ENCODE measurements at regions not wholly inside any gene's neighbourhood (a gene's known extent, or its start where the extent isn't known, plus 50 kb on each side); places are given as distances from the start of the nearest gene placed in this dataset.

DNA sequence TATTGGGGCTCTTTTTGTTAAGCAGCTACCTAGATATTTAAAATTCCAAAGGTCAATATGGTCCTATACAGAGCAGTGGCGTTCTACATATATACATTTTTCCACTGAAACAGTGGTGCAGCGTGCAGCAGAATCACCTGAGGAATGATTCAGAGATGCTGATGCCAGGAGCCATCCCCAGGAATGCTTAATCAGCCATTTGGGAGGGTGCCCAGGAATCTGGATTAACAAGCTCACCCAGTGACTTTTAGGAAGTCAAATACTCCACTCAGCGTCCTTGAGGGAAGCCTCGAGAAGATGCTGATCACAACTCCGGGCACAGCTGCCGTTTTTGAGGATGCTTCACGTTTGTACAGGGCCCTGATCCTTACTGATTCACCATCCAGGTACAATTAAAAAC, 82.6 kb upstream of the ARHGEF3 start:
- no peaks in the 10 kb centered on the region for H3K4me1 Mint-ChIP-seq (ENCODE audit: low read depth, unreplicated experiment)
- H3K9me3 Mint-ChIP-seq (ENCODE audit: unreplicated experiment), result no peaks in the 10 kb centered on the region
- H3K27me3 Mint-ChIP-seq (ENCODE audit: unreplicated experiment), result peaks cover 2% of the 10 kb centered on the region
- no peak overlapping the region for H3K4me3 Mint-ChIP-seq (ENCODE audit: unreplicated experiment)
- TF ChIP-seq, protein P1, sequence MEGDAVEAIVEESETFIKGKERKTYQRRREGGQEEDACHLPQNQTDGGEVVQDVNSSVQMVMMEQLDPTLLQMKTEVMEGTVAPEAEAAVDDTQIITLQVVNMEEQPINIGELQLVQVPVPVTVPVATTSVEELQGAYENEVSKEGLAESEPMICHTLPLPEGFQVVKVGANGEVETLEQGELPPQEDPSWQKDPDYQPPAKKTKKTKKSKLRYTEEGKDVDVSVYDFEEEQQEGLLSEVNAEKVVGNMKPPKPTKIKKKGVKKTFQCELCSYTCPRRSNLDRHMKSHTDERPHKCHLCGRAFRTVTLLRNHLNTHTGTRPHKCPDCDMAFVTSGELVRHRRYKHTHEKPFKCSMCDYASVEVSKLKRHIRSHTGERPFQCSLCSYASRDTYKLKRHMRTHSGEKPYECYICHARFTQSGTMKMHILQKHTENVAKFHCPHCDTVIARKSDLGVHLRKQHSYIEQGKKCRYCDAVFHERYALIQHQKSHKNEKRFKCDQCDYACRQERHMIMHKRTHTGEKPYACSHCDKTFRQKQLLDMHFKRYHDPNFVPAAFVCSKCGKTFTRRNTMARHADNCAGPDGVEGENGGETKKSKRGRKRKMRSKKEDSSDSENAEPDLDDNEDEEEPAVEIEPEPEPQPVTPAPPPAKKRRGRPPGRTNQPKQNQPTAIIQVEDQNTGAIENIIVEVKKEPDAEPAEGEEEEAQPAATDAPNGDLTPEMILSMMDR (IDR thresholded peaks at IDR 0.05; ENCODE audit: partially characterized antibody, unreplicated experiment), result no peak
- H3K36me3 Mint-ChIP-seq (ENCODE audit: unreplicated experiment), result no peaks in the 10 kb centered on the region
- DNase-seq, result no peak
- no peak overlapping the region for H3K27ac Mint-ChIP-seq (ENCODE audit: unreplicated experiment)

DNA sequence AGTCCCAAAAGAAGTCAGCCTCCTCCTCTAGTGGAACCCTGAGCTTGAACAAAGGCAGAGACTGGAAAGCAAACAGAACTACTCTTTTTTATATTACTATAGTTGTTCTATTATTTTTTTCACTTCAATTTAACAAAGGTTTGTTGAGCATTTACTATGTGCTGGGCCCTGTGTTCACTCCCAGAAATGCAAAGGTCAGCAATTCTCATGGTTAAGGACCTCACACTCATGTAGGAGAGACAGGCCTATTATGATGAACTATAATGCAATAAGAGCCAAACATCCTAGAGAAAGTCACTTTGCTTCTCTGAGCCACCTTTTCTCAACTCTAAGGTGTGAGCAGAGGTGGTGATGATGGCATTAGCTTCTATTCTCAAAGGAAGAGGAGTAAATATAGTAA, 82.1 kb upstream of the ARHGEF3 start:
- TF ChIP-seq, protein P1 (IDR thresholded peaks at IDR 0.05; ENCODE audit: partially characterized antibody, unreplicated experiment), result no peak
- H3K27me3 Mint-ChIP-seq (ENCODE audit: unreplicated experiment), result peaks cover 2% of the 10 kb centered on the region
- no peak overlapping the region for H3K4me3 Mint-ChIP-seq (ENCODE audit: unreplicated experiment)
- no peak for DNase-seq
- H3K9me3 Mint-ChIP-seq (ENCODE audit: unreplicated experiment), result no peaks in the 10 kb centered on the region
- H3K27ac Mint-ChIP-seq (ENCODE audit: unreplicated experiment), result no peak overlapping the region
- no peaks in the 10 kb centered on the region for H3K4me1 Mint-ChIP-seq (ENCODE audit: low read depth, unreplicated experiment)
- no peaks in the 10 kb centered on the region for H3K36me3 Mint-ChIP-seq (ENCODE audit: unreplicated experiment)

DNA sequence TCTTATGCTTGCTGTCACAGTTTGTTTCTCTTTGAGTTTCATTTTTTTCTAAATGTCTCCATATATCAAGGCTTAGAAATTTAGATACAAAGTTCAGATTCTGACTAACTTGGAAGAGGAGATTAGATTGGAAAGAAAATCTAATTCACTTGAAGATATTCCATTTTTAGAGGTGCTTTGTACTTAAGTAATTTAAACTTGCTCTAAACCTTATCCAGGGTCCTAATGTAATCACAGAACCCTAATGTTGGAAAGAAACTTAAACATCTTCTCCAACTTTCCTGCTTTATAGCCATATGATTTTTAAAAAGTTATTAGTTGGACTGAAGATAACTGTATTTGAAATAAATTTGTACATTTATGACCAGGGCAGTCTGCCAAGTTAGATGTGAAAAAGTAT, 81.1 kb upstream of the ARHGEF3 start:
- TF ChIP-seq, protein P1 (IDR thresholded peaks at IDR 0.05; ENCODE audit: partially characterized antibody, unreplicated experiment), result no peak
- Mint-ChIP-seq H3K4me3 (ENCODE audit: unreplicated experiment) (no peak overlapping the region), H3K4me1 (ENCODE audit: low read depth, unreplicated experiment) (no peaks in the 10 kb centered on the region), H3K27me3 (ENCODE audit: unreplicated experiment) (peaks cover 2% of the 10 kb centered on the region), H3K9me3 (ENCODE audit: unreplicated experiment) (no peaks in the 10 kb centered on the region), H3K27ac (ENCODE audit: unreplicated experiment) (no peak overlapping the region), H3K36me3 (ENCODE audit: unreplicated experiment) (no peaks in the 10 kb centered on the region)
- no peak for DNase-seq

DNA sequence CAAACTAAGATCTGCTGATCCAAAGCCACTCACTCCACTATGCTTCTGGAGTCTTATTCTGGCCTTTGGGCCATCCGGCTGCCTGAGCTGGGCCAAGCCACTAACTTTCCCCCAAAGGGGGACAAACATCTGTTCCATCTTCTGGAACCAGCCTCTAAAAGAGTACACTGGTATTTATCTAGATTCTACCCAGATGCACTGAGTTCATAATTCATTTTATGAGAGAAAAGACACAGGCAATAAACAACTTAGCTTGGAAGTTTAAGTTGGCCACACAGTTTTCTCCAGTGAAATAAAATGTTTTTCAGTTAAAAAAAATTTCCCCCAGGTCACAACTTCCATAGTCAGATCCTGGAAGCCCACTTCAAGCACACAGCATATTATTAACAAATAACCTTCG, 80.1 kb upstream of the ARHGEF3 start:
- DNase-seq, result no peak
- Mint-ChIP-seq H3K27me3 (ENCODE audit: unreplicated experiment) (peaks cover 2% of the 10 kb centered on the region), H3K4me3 (ENCODE audit: unreplicated experiment) (no peak overlapping the region), H3K27ac (ENCODE audit: unreplicated experiment) (no peak overlapping the region), H3K36me3 (ENCODE audit: unreplicated experiment) (no peaks in the 10 kb centered on the region), H3K9me3 (ENCODE audit: unreplicated experiment) (no peaks in the 10 kb centered on the region), H3K4me1 (ENCODE audit: low read depth, unreplicated experiment) (no peaks in the 10 kb centered on the region)
- TF ChIP-seq, protein P1 (IDR thresholded peaks at IDR 0.05; ENCODE audit: partially characterized antibody, unreplicated experiment), result no peak

DNA sequence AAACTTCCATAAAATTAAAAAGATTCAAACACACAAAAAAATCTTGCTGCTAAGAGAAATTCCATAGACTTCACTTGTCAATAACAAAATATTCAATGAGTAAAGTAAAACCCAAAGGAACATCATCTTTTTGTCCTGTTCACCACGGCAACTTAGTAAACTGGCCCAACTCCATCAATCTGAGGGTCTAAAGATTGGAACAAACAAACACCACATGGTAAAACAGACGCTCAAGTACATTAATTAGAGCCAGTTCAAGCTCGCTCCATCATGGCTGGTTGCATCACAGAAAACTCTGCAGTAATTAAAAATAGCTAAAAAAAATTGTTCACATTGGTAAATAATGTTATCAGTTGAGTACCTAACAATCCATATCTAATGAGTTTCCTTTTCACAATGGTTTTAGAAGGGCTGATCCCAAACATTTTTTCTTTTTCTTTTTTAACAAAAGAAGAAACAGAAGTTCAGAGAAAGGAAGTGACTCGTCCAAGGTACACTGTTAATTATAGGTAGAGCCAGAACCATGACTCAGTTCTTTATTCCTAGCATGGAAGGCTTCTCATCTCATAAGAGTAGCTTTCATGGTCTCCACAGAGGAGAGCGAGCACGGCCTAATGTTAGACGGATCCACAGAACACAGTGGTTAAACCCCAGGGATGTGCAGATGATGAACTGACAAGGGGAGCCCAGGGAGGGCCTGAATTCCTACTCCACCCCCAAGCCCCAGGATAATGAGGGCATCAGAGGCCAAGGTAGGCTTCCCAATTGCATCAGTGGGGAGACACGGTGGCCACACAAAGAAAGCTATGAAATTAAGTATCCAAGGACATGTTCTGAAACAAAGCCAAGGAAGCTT, 79.2 kb upstream of the ARHGEF3 start:
- TF ChIP-seq, protein P1 (IDR thresholded peaks at IDR 0.05; ENCODE audit: partially characterized antibody, unreplicated experiment), result no peak
- Mint-ChIP-seq H3K27me3 (ENCODE audit: unreplicated experiment) (peaks cover 2% of the 10 kb centered on the region), H3K4me1 (ENCODE audit: low read depth, unreplicated experiment) (no peaks in the 10 kb centered on the region), H3K36me3 (ENCODE audit: unreplicated experiment) (no peaks in the 10 kb centered on the region), H3K9me3 (ENCODE audit: unreplicated experiment) (no peaks in the 10 kb centered on the region), H3K27ac (ENCODE audit: unreplicated experiment) (no peak overlapping the region), H3K4me3 (ENCODE audit: unreplicated experiment) (no peak overlapping the region)
- DNase-seq, result no peak

Data from glutamatergic neuron (in vitro differentiated cells).